Trophoblast cell (in vitro differentiated cells and primary cell): ENCODE measurements at regions not wholly inside any gene's neighbourhood (a gene's known extent, or its start where the extent isn't known, plus 50 kb on each side); places are given as distances from the start of the nearest gene placed in this dataset.

Source experiments
- DNase-seq, 2 donors: peaks; one replicate each; pipeline ENCODE4 v3.0.0-alpha.2; 2016
- H2AFZ ChIP-seq: 2 replicates; pipeline ENCODE4 v1.6.1; 2013; ENCODE audit warnings: low read length, moderate library complexity, mild to moderate bottlenecking; ENCODE audit not compliant: insufficient read depth, poor library complexity
- H2AK5ac ChIP-seq: 2 replicates; pipeline ENCODE4 v1.6.1; 2013; ENCODE audit warnings: mild to moderate bottlenecking, low read length
- H2BK120ac ChIP-seq: 2 replicates; pipeline ENCODE4 v1.6.1; 2013; ENCODE audit warnings: low read length, mild to moderate bottlenecking, moderate library complexity; ENCODE audit not compliant: insufficient read depth, poor library complexity
- H2BK12ac ChIP-seq: 2 replicates; pipeline ENCODE4 v1.6.1; 2013; ENCODE audit warnings: mild to moderate bottlenecking, low read length, moderate library complexity
- H2BK5ac ChIP-seq: 2 replicates; pipeline ENCODE4 v1.6.1; 2013; ENCODE audit warnings: low read length, low read depth, moderate library complexity, mild to moderate bottlenecking; ENCODE audit not compliant: poor library complexity
- H3K14ac ChIP-seq: 2 replicates; pipeline ENCODE4 v1.6.1; 2013; ENCODE audit warnings: mild to moderate bottlenecking, low read length
- H3K18ac ChIP-seq: 2 replicates; pipeline ENCODE4 v1.6.1; 2013; ENCODE audit warnings: mild to moderate bottlenecking, low read length
- H3K23ac ChIP-seq: 2 replicates; pipeline ENCODE4 v1.6.1; 2013; ENCODE audit warnings: low read length
- H3K27ac ChIP-seq: 2 replicates; pipeline ENCODE4 v1.5.1; 2013; ENCODE audit warnings: low read depth, mild to moderate bottlenecking, inconsistent platforms, low read length, moderate library complexity
- H3K27me3 ChIP-seq: 2 replicates; pipeline ENCODE4 v1.6.1; 2013; ENCODE audit warnings: inconsistent platforms, mild to moderate bottlenecking, low read length, moderate library complexity; ENCODE audit not compliant: insufficient read depth
- H3K36me3 ChIP-seq, 2 experiments: 1 replicate in 1 of 2; 2 replicates in 1 of 2; pipeline ENCODE4 v1.6.1; 2013; ENCODE audit warnings: low read length in 2 of 2, mild to moderate bottlenecking in 2 of 2, moderate library complexity in 1 of 2; ENCODE audit not compliant: insufficient read depth in 2 of 2, control insufficient read depth in 1 of 2
- H3K4ac ChIP-seq: 2 replicates; pipeline ENCODE4 v1.6.1; 2013; ENCODE audit warnings: low read depth, mild to moderate bottlenecking, low read length, moderate library complexity
- H3K4me1 ChIP-seq, 2 experiments: 1 replicate in 1 of 2; 2 replicates in 1 of 2; pipeline ENCODE4 v1.6.1; 2013; ENCODE audit warnings: low read length in 2 of 2, mild to moderate bottlenecking in 2 of 2, moderate library complexity in 1 of 2; ENCODE audit not compliant: insufficient read depth in 2 of 2, control insufficient read depth in 1 of 2
- H3K4me2 ChIP-seq: 2 replicates; pipeline ENCODE4 v1.6.1; 2013; ENCODE audit warnings: inconsistent platforms, mild to moderate bottlenecking, low read length, moderate library complexity
- H3K4me3 ChIP-seq: 2 replicates; pipeline ENCODE4 v1.5.1; 2013; ENCODE audit warnings: mild to moderate bottlenecking, low read depth, low read length, inconsistent platforms
- H3K79me1 ChIP-seq: one replicate; pipeline ENCODE4 v1.6.1; 2013; ENCODE audit warnings: low read length
- H3K79me2 ChIP-seq: 2 replicates; pipeline ENCODE4 v1.6.1; 2013; ENCODE audit warnings: low read length, mild to moderate bottlenecking; ENCODE audit not compliant: control insufficient read depth, insufficient read depth, poor library complexity
- H3K9ac ChIP-seq: 2 replicates; pipeline ENCODE4 v1.6.1; 2013; ENCODE audit warnings: mild to moderate bottlenecking, low read length
- H3K9me3 ChIP-seq: 2 replicates; pipeline ENCODE4 v1.6.1; 2013; ENCODE audit warnings: low read depth, mild to moderate bottlenecking, control low read depth, inconsistent platforms, low read length; ENCODE audit not compliant: insufficient read depth
- H4K12ac ChIP-seq: 2 replicates; pipeline ENCODE4 v1.6.1; 2013; ENCODE audit warnings: low read depth, mild to moderate bottlenecking, low read length, moderate library complexity
- H4K8ac ChIP-seq: 2 replicates; pipeline ENCODE4 v1.6.1; 2013; ENCODE audit warnings: low read depth, mild to moderate bottlenecking, low read length, moderate library complexity
- H4K91ac ChIP-seq: one replicate; pipeline ENCODE4 v1.6.1; 2013; ENCODE audit warnings: low read depth, mild to moderate bottlenecking, low read length, moderate library complexity
- WGBS: extraction: QIAGEN DNeasy Blood & Tissue Kit; methylation state at CpG from one replicate; pipeline ENCODE4 v1.1.7; 2013; ENCODE audit warnings: missing lambda C conversion rate; ENCODE audit not compliant: insufficient read length, insufficient coverage; ENCODE audit errors: extremely low coverage; 5-methylcytosine and 5-hydroxymethylcytosine counted together

DNA sequence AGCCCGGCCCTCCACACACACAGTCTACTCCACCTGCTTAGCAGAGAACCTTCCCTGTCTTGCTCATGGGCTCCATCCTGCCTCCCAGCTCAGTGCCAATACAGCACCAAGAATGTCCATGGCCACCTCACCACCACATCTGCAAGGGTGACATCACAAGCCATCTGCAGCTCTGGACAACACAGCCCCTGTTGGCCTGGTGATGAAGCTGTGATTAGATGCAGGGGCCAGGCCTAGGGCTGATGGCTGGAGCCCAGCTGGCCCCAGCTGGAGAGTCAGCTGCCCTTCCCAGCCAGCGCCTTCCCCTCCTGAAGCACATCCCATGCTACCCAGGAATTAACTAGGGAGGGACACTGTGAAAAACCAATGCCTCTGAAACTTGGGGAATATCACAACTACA is 91.1 kb downstream of the TTC32 start:
- Histone ChIP-seq H3K27ac (no peak overlapping the region), H3K18ac (no peak overlapping the region), H4K8ac (no peak overlapping the region), H3K27me3 (no peaks in the 10 kb centered on the region), H2BK120ac (no peak overlapping the region), H2BK5ac (no peak overlapping the region), H3K79me1 (peaks cover 4% of the 10 kb centered on the region), H3K9ac (no peak overlapping the region), H3K4me3 (no peak overlapping the region), H3K4me2 (no peak overlapping the region), H2BK12ac (no peak overlapping the region), H3K4ac (no peak overlapping the region), H4K12ac (no peak overlapping the region), H3K4me1 (peaks cover 0 to 3% of the 10 kb centered on the region in 2 experiments), H2AFZ (no peak overlapping the region), H3K79me2 (no peaks in the 10 kb centered on the region), H4K91ac (no peak overlapping the region), H3K14ac (no peak overlapping the region), H3K36me3 (no peaks in the 10 kb centered on the region), H3K9me3 (no peaks in the 10 kb centered on the region), H2AK5ac (no peak overlapping the region), H3K23ac (no peak overlapping the region)
- DNase-seq = no peak
- WGBS = no CpG with 5 or more reads among the region's 2 CpGs

GRCh38 chr2:19810148-19810547 is 91.6 kb downstream of the TTC32 start:
- no peak overlapping the region for H3K4ac ChIP-seq
- no peak overlapping the region for H3K27ac ChIP-seq
- DNase-seq = no peak
- H2BK120ac ChIP-seq = no peak overlapping the region
- H3K23ac ChIP-seq = no peak overlapping the region
- no peaks in the 10 kb centered on the region for H3K79me2 ChIP-seq
- H3K36me3 ChIP-seq = no peaks in the 10 kb centered on the region
- H2AK5ac ChIP-seq = no peak overlapping the region
- no peak overlapping the region for H2BK12ac ChIP-seq
- H3K27me3 ChIP-seq = no peaks in the 10 kb centered on the region
- H3K14ac ChIP-seq = no peak overlapping the region
- H2BK5ac ChIP-seq = no peak overlapping the region
- H3K4me3 ChIP-seq = no peak overlapping the region
- H4K8ac ChIP-seq = no peak overlapping the region
- H2AFZ ChIP-seq = no peak overlapping the region
- no peak overlapping the region for H4K12ac ChIP-seq
- peaks cover 0 to 3% of the 10 kb centered on the region in 2 experiments for H3K4me1 ChIP-seq
- H3K4me2 ChIP-seq = no peak overlapping the region
- no peak overlapping the region for H3K9ac ChIP-seq
- H3K79me1 ChIP-seq = peaks cover 4% of the 10 kb centered on the region
- H3K18ac ChIP-seq = no peak overlapping the region
- no peaks in the 10 kb centered on the region for H3K9me3 ChIP-seq
- H4K91ac ChIP-seq = no peak overlapping the region
- WGBS = no CpG with 5 or more reads among the region's 5 CpGs

- Histone ChIP-seq H3K4me2 (no peak overlapping the region), H2BK12ac (no peak overlapping the region), H3K9me3 (no peaks in the 10 kb centered on the region), H2BK5ac (no peak overlapping the region), H3K4me1 (peaks cover 0 to 7% of the 10 kb centered on the region in 2 experiments), H3K18ac (no peak overlapping the region), H4K8ac (no peak overlapping the region), H3K27ac (no peak overlapping the region), H4K91ac (no peak overlapping the region), H3K9ac (no peak overlapping the region), H3K23ac (no peak overlapping the region), H4K12ac (no peak overlapping the region), H3K4ac (no peak overlapping the region), H3K79me2 (no peaks in the 10 kb centered on the region), H2BK120ac (no peak overlapping the region), H3K36me3 (no peaks in the 10 kb centered on the region), H2AK5ac (no peak overlapping the region), H3K4me3 (no peak overlapping the region), H3K79me1 (peaks cover 4% of the 10 kb centered on the region), H3K14ac (no peak overlapping the region), H2AFZ (no peak overlapping the region), H3K27me3 (no peaks in the 10 kb centered on the region)
- DNase-seq = no peak
- WGBS = no CpG with 5 or more reads among the region's 7 CpGs
Observed at GRCh38 chr2:19809206-19809605, 92.6 kb downstream of the TTC32 start.

DNA sequence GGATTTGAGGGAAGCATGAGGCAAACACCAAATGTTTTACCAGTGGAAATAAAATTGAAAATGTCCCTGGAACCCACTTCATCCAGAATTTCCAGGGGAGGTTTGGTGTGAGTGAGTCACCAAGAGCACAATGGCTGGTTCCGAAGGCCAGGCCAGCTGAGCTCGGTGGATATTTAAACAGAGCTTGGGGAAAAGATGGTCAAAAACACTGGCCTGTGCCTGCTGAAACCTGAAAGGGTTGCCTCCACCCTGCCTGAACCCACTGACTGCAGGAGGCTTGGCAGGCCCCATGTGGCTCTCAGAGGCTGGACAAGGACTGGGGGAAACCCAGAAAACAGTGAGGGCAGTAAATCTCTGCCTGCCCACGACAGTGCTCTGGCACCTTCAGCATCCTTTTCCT is 93.9 kb downstream of the TTC32 start:
- Histone ChIP-seq H3K9ac (no peak overlapping the region), H2AK5ac (no peak overlapping the region), H3K18ac (no peak overlapping the region), H2AFZ (no peak overlapping the region), H3K23ac (no peak overlapping the region), H3K36me3 (no peaks in the 10 kb centered on the region), H2BK120ac (no peak overlapping the region), H3K14ac (no peak overlapping the region), H3K9me3 (no peaks in the 10 kb centered on the region), H2BK12ac (no peak overlapping the region), H3K4ac (no peak overlapping the region), H3K79me1 (peaks cover 6% of the 10 kb centered on the region), H4K12ac (no peak overlapping the region), H3K4me3 (no peak overlapping the region), H3K27me3 (no peaks in the 10 kb centered on the region), H3K4me2 (no peak overlapping the region), H4K91ac (peak overlapping the region; percentile 1), H3K27ac (no peak overlapping the region), H3K79me2 (no peaks in the 10 kb centered on the region), H3K4me1 (peaks cover 2 to 10% of the 10 kb centered on the region in 2 experiments), H2BK5ac (no peak overlapping the region), H4K8ac (no peak overlapping the region)
- DNase-seq = no peak
- no CpG with 5 or more reads among the region's 3 CpGs for WGBS
